Superior temporal gyrus (tissue), 1 donor: ENCODE measurements at regions not wholly inside any gene's neighbourhood (a gene's known extent, or its start where the extent isn't known, plus 50 kb on each side); places are given as distances from the start of the nearest gene placed in this dataset.

ENCODE experiments used
- DNase-seq: peaks from one replicate; pipeline ENCODE4 v3.0.0-alpha.2; 2016; ENCODE audit errors: extremely low spot score

DNA sequence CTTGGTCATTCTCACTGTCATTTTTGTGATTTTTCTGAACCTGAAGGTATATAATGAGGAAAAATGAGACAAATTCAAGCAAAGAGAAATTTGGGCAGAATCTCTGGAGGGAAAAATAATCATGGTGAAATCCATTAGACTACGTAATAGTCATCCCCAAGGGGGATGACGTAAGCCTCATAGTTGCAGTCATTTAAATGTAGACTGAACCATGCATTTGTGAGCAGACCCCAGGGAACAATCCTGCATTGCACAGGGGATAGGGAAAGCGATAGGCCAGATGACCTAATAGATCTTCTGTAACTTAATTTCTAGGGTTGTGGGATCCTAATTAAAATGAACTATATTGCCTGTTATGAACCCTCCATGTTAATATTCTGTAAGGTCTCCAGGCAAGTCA lies 167.4 kb upstream of the C1orf21 start:
- no peak for DNase-seq

DNA sequence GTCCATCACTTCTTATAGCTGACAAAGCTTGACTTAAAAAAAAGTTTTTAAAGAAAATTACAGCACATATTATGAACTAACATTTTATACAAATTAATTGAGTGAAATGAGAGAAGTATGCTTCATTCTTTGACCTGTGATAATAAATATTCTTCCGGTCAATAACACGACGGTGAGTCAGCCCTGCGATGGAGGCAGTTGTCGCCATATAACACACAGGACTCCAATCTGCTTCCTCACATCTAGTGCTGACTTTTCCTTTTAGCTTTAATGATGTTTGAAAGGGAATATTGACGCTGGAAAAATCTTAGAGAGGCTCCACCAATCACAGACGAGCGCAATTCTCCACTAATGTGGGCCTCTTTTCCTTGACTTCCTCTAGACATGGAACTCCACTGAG lies 166.9 kb upstream of the C1orf21 start:
- no peak for DNase-seq

DNA sequence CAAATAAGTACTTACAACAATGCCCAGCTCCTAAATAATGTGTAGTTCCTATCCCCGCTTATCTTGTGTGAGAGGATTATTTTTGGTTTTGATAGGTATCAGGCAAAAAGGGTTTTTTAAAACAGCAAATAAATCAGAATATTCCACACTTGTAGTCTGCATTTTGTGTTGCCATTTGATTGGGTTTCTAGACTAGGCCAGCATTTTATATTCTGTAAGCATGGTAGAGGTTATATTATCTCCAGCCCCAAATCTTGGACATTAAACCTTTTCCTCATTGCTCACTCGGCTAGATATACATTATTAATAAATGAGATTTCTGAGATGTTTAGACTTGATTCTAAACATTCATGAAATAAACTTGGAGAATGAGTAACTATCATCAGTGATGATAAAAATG lies 165.7 kb upstream of the C1orf21 start:
- DNase-seq = no peak

- peak; percentile 79 for DNase-seq
Observed at GRCh38 chr1:184222652-184223052, 164.2 kb upstream of the C1orf21 start.

- DNase-seq = no peak
Observed at GRCh38 chr1:184223216-184223615, 163.6 kb upstream of the C1orf21 start.

DNA sequence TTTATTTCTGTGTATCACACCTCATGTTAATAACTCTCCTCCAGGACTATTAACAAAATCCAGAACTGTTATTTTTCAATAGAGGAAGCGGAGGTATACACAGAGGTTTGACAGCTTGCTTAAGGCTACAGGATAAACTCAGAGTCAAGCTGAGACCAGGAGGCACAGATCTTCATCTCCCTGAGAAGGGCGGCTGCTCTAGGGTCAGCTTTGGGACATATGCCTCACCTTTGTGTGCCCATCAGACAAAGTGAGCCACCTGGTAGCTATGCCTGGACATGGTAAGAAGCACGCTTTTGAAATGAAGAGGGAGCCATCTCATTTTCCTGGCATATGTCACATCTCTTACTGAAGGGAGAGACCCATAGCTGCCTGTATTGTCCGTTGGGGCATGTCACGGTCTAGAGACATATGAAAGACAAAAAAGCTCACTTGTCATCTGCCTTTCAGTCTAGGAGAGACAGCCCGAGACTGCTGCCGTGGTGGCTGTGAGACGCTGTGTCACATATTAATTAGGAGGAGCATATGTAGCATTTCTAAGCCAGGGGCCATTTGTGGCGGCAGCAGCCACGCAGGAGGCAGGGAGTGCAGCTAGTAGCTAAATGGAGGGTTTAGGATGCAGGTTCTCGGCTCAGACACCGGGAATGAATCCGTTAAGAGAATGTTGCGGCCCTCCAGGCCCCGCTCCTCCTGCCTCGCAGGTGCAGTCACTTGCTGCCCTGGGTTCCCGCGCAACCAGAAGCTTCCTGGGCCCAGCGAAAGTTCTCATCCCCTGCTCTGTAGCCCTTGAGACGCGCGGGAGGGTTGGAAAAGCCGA lies 161.3 kb upstream of the C1orf21 start:
- no peak for DNase-seq

GRCh38 chr1:184226100-184226487 lies 160.7 kb upstream of the C1orf21 start:
- DNase-seq = no peak

DNA sequence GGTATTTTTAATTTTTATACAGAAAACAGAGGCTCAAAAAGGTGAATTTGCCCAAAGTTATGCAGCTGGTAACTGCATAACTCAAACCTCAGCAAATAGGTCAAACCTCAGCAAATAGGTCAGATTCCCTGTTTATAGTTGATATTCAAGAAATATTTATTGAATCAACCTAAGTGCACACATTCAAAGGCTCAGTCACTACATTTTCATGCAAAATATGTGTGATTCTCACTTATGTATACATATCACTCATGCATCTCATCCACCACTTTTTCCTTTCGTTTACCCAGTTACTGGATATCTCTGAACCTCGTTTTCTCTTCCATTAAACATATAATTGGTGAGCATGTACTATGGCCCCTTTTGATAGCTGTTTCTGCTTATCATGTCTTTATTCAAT lies 158.3 kb upstream of the C1orf21 start:
- DNase-seq = no peak

GRCh38 chr1:184237588-184237987 lies 149.2 kb upstream of the C1orf21 start:
- DNase-seq = no peak

GRCh38 chr1:184241446-184241845 lies 145.4 kb upstream of the C1orf21 start:
- DNase-seq = no peak

- no peak for DNase-seq
Observed at GRCh38 chr1:184242507-184242943, 144.3 kb upstream of the C1orf21 start.

DNA sequence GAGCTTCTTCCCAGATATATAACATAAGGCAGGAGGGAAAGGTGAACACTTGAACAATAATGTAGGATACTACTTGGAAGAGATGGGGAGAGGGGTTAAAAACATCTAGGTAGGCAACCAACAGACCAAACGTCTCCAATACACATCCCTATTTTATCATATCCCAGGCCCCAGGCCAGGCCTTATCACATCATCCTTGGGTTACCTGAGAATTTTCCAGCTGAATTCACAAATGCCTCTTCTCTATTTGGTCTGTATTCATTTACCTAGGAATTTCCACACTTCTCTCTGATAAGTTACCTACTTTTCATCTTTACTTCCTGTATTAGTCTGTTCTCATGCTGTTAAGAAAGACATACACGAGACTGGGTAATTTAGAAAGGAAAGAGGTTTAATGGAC lies 141.9 kb upstream of the C1orf21 start:
- DNase-seq = no peak

GRCh38 chr1:184247671-184248070 lies 139.2 kb upstream of the C1orf21 start:
- DNase-seq = no peak

DNA sequence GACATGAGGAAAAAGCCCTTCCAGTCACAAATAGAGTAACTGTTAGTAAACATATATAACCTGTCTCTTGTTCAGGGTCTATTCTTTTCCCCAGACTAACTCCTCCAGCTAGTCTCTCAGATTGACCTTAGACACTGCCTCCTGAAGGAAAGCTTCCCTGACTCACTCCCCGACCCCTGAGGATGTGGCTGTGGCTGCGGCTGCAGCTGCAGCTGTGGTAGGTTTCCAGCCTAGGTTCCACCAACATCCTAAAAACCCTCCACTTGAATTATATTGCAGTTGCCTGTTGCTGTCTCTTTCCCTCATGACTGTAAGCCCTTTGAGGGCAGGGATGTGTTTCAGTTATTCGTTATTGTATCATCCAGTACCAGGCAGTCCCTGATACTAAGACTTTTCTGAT lies 132.9 kb upstream of the C1orf21 start:
- no peak for DNase-seq

- DNase-seq = no peak
Observed at GRCh38 chr1:184254849-184255248, 132.0 kb upstream of the C1orf21 start.

GRCh38 chr1:184255560-184255959 lies 131.3 kb upstream of the C1orf21 start:
- no peak for DNase-seq

GRCh38 chr1:184257873-184258272 lies 129.0 kb upstream of the C1orf21 start:
- DNase-seq = no peak

DNA sequence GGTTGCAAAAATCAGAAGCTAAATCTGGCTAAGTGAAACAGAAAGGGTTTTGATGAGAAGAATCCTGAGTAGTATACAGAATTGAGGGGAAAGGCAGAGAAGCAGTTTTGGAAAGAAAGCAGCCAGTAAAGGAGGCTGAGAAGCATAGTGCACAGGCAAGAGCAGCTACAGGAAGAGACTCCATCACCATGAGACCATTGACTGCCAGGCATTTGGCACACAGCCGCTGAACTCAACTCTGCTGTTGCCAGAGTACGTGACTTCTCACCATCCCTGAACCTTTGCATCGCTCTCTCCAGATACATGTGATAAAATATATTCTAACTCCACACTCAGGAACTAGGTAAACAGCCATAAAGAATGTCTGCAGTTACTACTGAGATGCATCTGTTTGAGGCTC lies 128.3 kb upstream of the C1orf21 start:
- no peak for DNase-seq

DNA sequence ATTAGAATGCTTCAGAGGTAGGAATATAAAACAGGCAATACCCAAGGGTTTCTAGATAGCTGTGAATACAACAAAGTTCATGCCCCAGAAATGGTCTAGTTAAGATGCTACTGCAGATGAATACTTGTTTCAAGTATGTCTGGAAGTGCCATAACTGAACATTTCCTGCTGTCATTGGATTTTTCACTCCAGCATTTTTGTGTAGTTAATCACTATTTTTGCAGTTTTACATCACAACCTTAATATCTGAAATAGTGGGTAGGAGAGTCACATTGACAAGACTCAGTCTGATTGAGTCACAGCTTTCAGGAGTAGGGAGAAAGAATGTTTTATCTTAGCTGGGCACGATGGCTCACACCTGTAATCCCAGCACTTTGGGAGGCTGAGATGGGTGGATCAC lies 126.4 kb upstream of the C1orf21 start:
- no peak for DNase-seq

DNA sequence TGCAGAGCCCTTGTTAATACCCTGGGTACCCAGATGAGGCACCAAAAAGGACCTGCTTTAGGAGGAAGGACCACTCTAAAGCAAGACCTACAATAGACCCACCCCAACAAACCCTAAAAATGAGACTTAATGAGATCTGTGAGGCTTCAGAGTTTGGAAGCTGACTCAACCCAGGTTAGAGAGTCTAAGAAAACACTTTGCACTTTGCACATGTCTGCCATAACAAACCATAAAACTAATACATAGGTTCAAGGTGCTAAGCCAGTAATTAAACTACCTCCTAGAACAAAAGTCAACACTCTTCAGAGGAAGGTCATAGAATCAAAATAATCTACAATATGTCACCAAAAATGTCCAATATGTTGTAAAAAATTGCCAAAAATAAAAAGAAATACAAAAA lies 124.7 kb upstream of the C1orf21 start:
- no peak for DNase-seq

- no peak for DNase-seq
Observed at GRCh38 chr1:184267747-184268146, 119.1 kb upstream of the C1orf21 start.

GRCh38 chr1:184270556-184270955 lies 116.3 kb upstream of the C1orf21 start:
- DNase-seq = no peak

DNA sequence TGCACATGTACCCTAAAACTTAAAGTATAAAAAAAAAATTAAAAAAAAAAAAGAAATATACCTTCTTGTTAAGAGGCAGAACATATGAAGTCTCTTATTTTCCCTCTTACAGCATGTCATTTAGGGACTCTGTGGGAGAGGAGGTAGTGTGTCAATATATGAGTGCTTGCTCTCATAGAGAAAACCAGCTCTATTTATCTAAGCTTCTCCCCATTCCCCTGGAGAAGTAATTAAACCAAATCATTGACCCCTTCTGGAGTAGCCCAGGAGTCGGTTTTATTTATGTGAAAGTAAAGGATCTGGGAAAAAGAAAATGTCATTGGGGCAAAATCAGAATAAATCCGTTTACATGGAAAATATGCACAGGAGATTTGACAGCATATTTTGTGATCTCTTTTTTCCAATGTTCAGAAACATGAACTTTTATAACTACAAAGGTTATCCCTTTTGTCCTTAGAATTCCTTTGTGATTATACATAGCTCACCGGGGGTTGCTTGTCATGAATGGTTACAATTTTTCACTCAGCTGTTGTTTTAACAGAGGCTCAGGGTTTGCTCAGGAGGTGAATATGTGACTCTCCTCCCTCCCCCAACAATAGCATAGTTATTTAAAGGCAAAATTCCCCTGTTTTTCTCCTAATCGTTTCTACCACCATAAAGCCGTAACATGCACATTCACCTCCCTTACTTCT lies 114.5 kb upstream of the C1orf21 start:
- no peak for DNase-seq
